OCI-LY7 (cell line): ENCODE measurements at regions not wholly inside any gene's neighbourhood (a gene's known extent, or its start where the extent isn't known, plus 50 kb on each side); places are given as distances from the start of the nearest gene placed in this dataset.

ENCODE experiments used
- BruUV-seq: library from RNA; stranded (reverse); fragments of 400-500 nt; replicated peaks from 2 replicates; lab custom pipeline; 2021; lab: Mats Ljungman, UMichigan
- CTCF ChIA-PET: fragments of 300-600 bp; sonication (Branson Sonifier 250); formaldehyde crosslinking; loops from one replicate; lab custom pipeline; 2022; ENCODE audit warnings: antibody characterized with exemption; ENCODE audit not compliant: unreplicated experiment; lab: Charles Lee
- POLR2A ChIA-PET: fragments of 300-600 bp; sonication (Branson Sonifier 250); formaldehyde crosslinking; loops from one replicate; lab custom pipeline; 2022; ENCODE audit warnings: antibody characterized with exemption; lab: Charles Lee
- DNase-seq: peaks from one replicate; pipeline ENCODE4 v3.0.0-alpha.2; 2015; ENCODE audit warnings: low spot score
- H2AFZ ChIP-seq: fragments of 200-600 bp; sonication (generic), shearing (Covaris generic); 2 replicates; pipeline ENCODE4 v1.6.1; 2014; ENCODE audit warnings: mild to moderate bottlenecking, antibody characterized with exemption, low read length, moderate library complexity
- H3K27ac ChIP-seq: fragments of 200-600 bp; sonication (generic); 2 replicates; pipeline ENCODE4 v1.5.1; 2014; ENCODE audit warnings: mixed run types, low read depth, mild to moderate bottlenecking, moderate library complexity, low read length, inconsistent platforms; ENCODE audit not compliant: poor library complexity, severe bottlenecking
- H3K36me3 ChIP-seq: fragments of 200-600 bp; sonication (generic); 2 replicates; pipeline ENCODE4 v1.6.1; 2014; ENCODE audit warnings: mild to moderate bottlenecking, antibody characterized with exemption, low read length, moderate library complexity, mixed read lengths; ENCODE audit not compliant: insufficient read depth
- H3K4me1 ChIP-seq: fragments of 200-600 bp; sonication (generic); 2 replicates; pipeline ENCODE4 v1.5.1; 2014; ENCODE audit warnings: mild to moderate bottlenecking, low read length; ENCODE audit not compliant: insufficient read depth, poor library complexity, severe bottlenecking
- H3K4me2 ChIP-seq: fragments of 200-600 bp; sonication (generic); 2 replicates; pipeline ENCODE4 v1.6.1; 2014; ENCODE audit warnings: mild to moderate bottlenecking, low read length
- H3K4me3 ChIP-seq: fragments of 200-600 bp; sonication (generic); 2 replicates; pipeline ENCODE4 v1.5.1; 2014; ENCODE audit warnings: mild to moderate bottlenecking, low read depth, low read length; ENCODE audit not compliant: poor library complexity, severe bottlenecking
- H3K79me2 ChIP-seq: fragments of 200-600 bp; sonication (generic); 2 replicates; pipeline ENCODE4 v1.6.1; 2016; ENCODE audit warnings: low read depth, mild to moderate bottlenecking, low read length, moderate library complexity, mixed read lengths; ENCODE audit not compliant: insufficient read depth
- H3K9me2 ChIP-seq: fragments of 200-600 bp; sonication (generic); 2 replicates; pipeline ENCODE4 v1.6.1; 2016; ENCODE audit warnings: mild to moderate bottlenecking, low read length, mixed read lengths; ENCODE audit not compliant: insufficient read depth
- H3K9me3 ChIP-seq: fragments of 200-600 bp; sonication (generic); 2 replicates; pipeline ENCODE4 v1.6.1; 2014; ENCODE audit warnings: mild to moderate bottlenecking, mixed run types, low read length, mixed read lengths
- H4K20me1 ChIP-seq: fragments of 200-600 bp; sonication (generic); 2 replicates; pipeline ENCODE4 v1.6.1; 2014; ENCODE audit warnings: mild to moderate bottlenecking, antibody characterized with exemption, low read length, moderate library complexity, mixed read lengths; ENCODE audit not compliant: insufficient read depth
- EZH2phosphoT487 ChIP-seq: fragments of 200-600 bp; sonication (generic); IDR thresholded peaks from 2 replicates; pipeline ENCODE4 v1.6.1; 2018; ENCODE audit warnings: low read depth, borderline replicate concordance, mild to moderate bottlenecking, mixed run types, antibody characterized with exemption, low read length, moderate library complexity, mixed read lengths
- intact Hi-C: fragments of 100-400 bp; cut with micrococcal nuclease; formaldehyde crosslinking; loops from one replicate; pipeline ENCODE4 v1.10.0; 2022; ENCODE audit not compliant: unreplicated experiment
- TF ChIP-seq, protein P1 (sequence below): fragments of 200-600 bp; sonication (generic); conservative IDR thresholded peaks from 2 replicates; pipeline ENCODE4 v1.5.1; 2014; ENCODE audit warnings: mild to moderate bottlenecking, antibody characterized with exemption, low read length, moderate library complexity, mixed read lengths

DNA sequence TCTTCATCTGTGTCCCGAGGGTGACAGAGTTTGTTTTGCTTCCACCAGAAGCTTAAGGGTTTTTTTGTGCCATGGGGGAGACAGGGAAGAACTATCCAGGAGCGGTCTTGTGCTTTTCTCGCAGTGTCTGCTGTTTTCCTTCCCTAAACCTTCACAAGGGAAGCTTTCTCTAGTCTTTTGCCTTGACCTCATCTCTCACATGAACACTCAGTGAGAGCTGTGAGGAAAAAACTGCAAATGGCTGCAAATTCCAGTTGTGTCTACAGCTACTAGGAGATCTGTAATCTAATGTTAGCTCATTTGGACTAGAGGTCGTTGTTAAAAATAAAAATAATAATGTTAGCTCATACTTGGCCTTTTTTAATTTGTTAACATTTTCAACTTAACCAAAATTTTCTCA, 264.7 kb upstream of the SESN3 start:
- ChIA-PET POLR2A (interaction anchor here (0.6 to 1.0 kb wide), 2 partner anchors 13 to 57 kb away, joined by 3 read pairs; no protein-coding TSS in a partner anchor), CTCF (no interaction called here)
- no peak for TF ChIP-seq EZH2phosphoT487
- TF ChIP-seq, protein P1, sequence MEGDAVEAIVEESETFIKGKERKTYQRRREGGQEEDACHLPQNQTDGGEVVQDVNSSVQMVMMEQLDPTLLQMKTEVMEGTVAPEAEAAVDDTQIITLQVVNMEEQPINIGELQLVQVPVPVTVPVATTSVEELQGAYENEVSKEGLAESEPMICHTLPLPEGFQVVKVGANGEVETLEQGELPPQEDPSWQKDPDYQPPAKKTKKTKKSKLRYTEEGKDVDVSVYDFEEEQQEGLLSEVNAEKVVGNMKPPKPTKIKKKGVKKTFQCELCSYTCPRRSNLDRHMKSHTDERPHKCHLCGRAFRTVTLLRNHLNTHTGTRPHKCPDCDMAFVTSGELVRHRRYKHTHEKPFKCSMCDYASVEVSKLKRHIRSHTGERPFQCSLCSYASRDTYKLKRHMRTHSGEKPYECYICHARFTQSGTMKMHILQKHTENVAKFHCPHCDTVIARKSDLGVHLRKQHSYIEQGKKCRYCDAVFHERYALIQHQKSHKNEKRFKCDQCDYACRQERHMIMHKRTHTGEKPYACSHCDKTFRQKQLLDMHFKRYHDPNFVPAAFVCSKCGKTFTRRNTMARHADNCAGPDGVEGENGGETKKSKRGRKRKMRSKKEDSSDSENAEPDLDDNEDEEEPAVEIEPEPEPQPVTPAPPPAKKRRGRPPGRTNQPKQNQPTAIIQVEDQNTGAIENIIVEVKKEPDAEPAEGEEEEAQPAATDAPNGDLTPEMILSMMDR, result no peak
- Histone ChIP-seq H2AFZ (no peak overlapping the region), H3K4me1 (no peaks in the 10 kb centered on the region), H3K36me3 (no peaks in the 10 kb centered on the region), H3K4me3 (no peak overlapping the region), H3K79me2 (no peaks in the 10 kb centered on the region), H3K4me2 (no peak overlapping the region), H3K27ac (no peak overlapping the region), H3K9me3 (no peaks in the 10 kb centered on the region), H3K9me2 (no peaks in the 10 kb centered on the region), H4K20me1 (no peaks in the 10 kb centered on the region)
- DNase-seq, result no peak
- intact Hi-C loops, result no loop called here
- BruUV-seq, result no TSS peak

DNA sequence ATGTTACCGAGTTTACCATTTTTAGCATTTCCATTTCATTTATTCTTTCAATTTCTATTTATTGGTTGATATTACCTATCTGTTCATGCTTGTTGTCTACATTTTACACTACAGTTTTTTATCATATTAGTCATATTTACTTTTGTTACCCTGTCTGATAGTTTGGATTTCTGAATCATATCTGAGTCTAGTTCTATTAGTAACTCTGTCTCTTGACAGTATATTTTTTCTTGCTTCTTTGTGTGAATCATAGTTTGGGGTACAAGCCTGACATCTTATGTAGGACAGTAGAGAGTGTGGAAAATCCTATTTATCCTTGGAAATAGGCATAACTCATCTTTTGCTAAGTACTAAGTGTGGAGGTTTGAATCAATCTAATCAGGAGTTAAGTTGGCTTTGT, 263.9 kb upstream of the SESN3 start:
- Histone ChIP-seq H3K4me2 (no peak overlapping the region), H4K20me1 (no peaks in the 10 kb centered on the region), H3K27ac (no peak overlapping the region), H3K36me3 (no peaks in the 10 kb centered on the region), H3K79me2 (no peaks in the 10 kb centered on the region), H3K9me3 (no peaks in the 10 kb centered on the region), H2AFZ (no peak overlapping the region), H3K4me3 (no peak overlapping the region), H3K4me1 (no peaks in the 10 kb centered on the region), H3K9me2 (no peaks in the 10 kb centered on the region)
- intact Hi-C loops, result no loop called here
- no TSS peak for BruUV-seq
- no peak for DNase-seq
- TF ChIP-seq, protein P1, result no peak
- TF ChIP-seq EZH2phosphoT487, result no peak
- ChIA-PET POLR2A (no interaction called here), CTCF (no interaction called here)

DNA sequence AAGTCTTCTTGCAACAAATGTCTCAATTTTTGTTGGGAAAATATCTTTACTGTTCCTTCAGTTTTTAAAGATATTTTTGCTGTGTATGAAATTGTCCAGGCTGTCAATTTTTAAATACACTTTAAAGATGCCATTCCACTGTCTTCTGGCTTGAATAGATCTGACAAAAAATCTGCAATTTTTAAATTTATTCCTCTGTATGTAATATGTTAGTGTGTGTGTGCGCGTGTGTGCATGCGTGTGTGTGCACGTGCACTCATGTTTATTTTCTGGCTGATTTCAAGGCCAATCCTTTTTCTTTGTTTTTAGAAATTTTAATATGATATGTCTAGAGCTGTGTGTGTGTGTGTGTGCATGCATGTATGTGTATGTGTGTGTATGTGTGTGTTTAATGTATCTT, 263.2 kb upstream of the SESN3 start:
- Histone ChIP-seq H3K36me3 (no peaks in the 10 kb centered on the region), H4K20me1 (no peaks in the 10 kb centered on the region), H3K4me2 (no peak overlapping the region), H3K9me2 (no peaks in the 10 kb centered on the region), H2AFZ (no peak overlapping the region), H3K79me2 (no peaks in the 10 kb centered on the region), H3K4me3 (no peak overlapping the region), H3K4me1 (no peaks in the 10 kb centered on the region), H3K27ac (no peak overlapping the region), H3K9me3 (no peaks in the 10 kb centered on the region)
- CTCF ChIA-PET, result interaction anchor here (0.5 kb wide), 1 partner anchor 356 kb away, joined by 3 read pairs; no protein-coding TSS in a partner anchor
- TF ChIP-seq, protein P1, result no peak
- no peak for TF ChIP-seq EZH2phosphoT487
- no peak for DNase-seq
- no TSS peak for BruUV-seq
- intact Hi-C loops, result no loop called here
- POLR2A ChIA-PET, result no interaction called here
